Activated naive CD8-positive, alpha-beta T cell treated with anti-CD3 and anti-CD28 coated beads, Interleukin-2, amount 10 ng/mL, durations not matched to agents 7 days and 5 days (primary cell): ENCODE measurements at regions not wholly inside any gene's neighbourhood (a gene's known extent, or its start where the extent isn't known, plus 50 kb on each side); places are given as distances from the start of the nearest gene placed in this dataset.
"Not testable (repeated sequence)": the region's sequence is repeated elsewhere in the genome, so short reads cannot be mapped to it uniquely, and the experiment has no call there.

ENCODE experiments used
- ATAC-seq: fragments of 150-1000 bp; cut with Tn5 transposase; one replicate; pipeline ENCODE4 v1.10.0; 2021; ENCODE audit warnings: low read depth, moderate library complexity
- POLR2A ChIA-PET: fragments of 350-600 bp; sonication (Branson Sonifier 250); formaldehyde crosslinking; loops from one replicate; lab custom pipeline; 2021; ENCODE audit warnings: antibody characterized with exemption; lab: Charles Lee
- DNase-seq: peaks from one replicate; pipeline ENCODE4 v3.0.0; 2021
- H3K27ac Mint-ChIP-seq: one replicate; pipeline ENCODE4 v1.8.0; 2022; ENCODE audit warnings: mild to moderate bottlenecking, mixed read lengths
- H3K27me3 Mint-ChIP-seq: one replicate; pipeline ENCODE4 v1.8.0; 2022; ENCODE audit warnings: mild to moderate bottlenecking, moderate library complexity, mixed read lengths
- H3K36me3 Mint-ChIP-seq: one replicate; pipeline ENCODE4 v1.8.0; 2021; ENCODE audit warnings: mild to moderate bottlenecking, mixed read lengths
- H3K4me1 Mint-ChIP-seq: one replicate; pipeline ENCODE4 v1.8.0; 2021; ENCODE audit warnings: mixed read lengths
- H3K4me3 Mint-ChIP-seq: one replicate; pipeline ENCODE4 v1.8.0; 2022; ENCODE audit warnings: mild to moderate bottlenecking, moderate library complexity, mixed read lengths
- H3K9me3 Mint-ChIP-seq: one replicate; pipeline ENCODE4 v1.8.0; 2021; ENCODE audit warnings: mixed read lengths

GRCh38 chrX:55142206-55142918 is 53.5 kb downstream of the PAGE2 start:
- ATAC-seq (no peak), DNase-seq (no peak)
- no peak overlapping the region for H3K27ac Mint-ChIP-seq
- H3K9me3 Mint-ChIP-seq: no peaks in the 10 kb centered on the region
- POLR2A ChIA-PET: no interaction called here
- H3K4me3 Mint-ChIP-seq: no peak overlapping the region
- no peaks in the 10 kb centered on the region for H3K27me3 Mint-ChIP-seq
- H3K4me1 Mint-ChIP-seq: no peaks in the 10 kb centered on the region
- H3K36me3 Mint-ChIP-seq: no peaks in the 10 kb centered on the region

- ATAC-seq (no peak), DNase-seq (no peak)
- Mint-ChIP-seq H3K36me3 (no peaks in the 10 kb centered on the region), H3K27me3 (no peaks in the 10 kb centered on the region), H3K4me3 (no peak overlapping the region), H3K4me1 (no peaks in the 10 kb centered on the region), H3K9me3 (no peaks in the 10 kb centered on the region), H3K27ac (no peak overlapping the region)
- POLR2A ChIA-PET: no interaction called here
These were observed 54.1 kb downstream of the PAGE2 start for GRCh38 chrX:55142919-55143310.

GRCh38 chrX:55143621-55144020 is 54.8 kb downstream of the PAGE2 start:
- no peaks in the 10 kb centered on the region for H3K27me3 Mint-ChIP-seq
- no peaks in the 10 kb centered on the region for H3K36me3 Mint-ChIP-seq
- H3K9me3 Mint-ChIP-seq: no peaks in the 10 kb centered on the region
- H3K4me3 Mint-ChIP-seq: no peak overlapping the region
- ATAC-seq (no peak), DNase-seq (no peak)
- H3K27ac Mint-ChIP-seq: no peak overlapping the region
- POLR2A ChIA-PET: no interaction called here
- H3K4me1 Mint-ChIP-seq: no peaks in the 10 kb centered on the region

- Mint-ChIP-seq H3K36me3 (no peaks in the 10 kb centered on the region), H3K27me3 (no peaks in the 10 kb centered on the region), H3K4me3 (no peak overlapping the region), H3K9me3 (no peaks in the 10 kb centered on the region), H3K4me1 (no peaks in the 10 kb centered on the region), H3K27ac (no peak overlapping the region)
- ATAC-seq (no peak), DNase-seq (no peak)
- POLR2A ChIA-PET: no interaction called here
These were observed 55.9 kb downstream of the PAGE2 start for GRCh38 chrX:55144697-55145096.

- Mint-ChIP-seq H3K27me3 (no peaks in the 10 kb centered on the region), H3K27ac (no peak overlapping the region), H3K4me1 (no peaks in the 10 kb centered on the region), H3K4me3 (no peak overlapping the region), H3K9me3 (no peaks in the 10 kb centered on the region), H3K36me3 (no peaks in the 10 kb centered on the region)
- no peak for ATAC-seq
- POLR2A ChIA-PET: no interaction called here
- no peak for DNase-seq
These were observed 60.4 kb downstream of the PAGE2 start for GRCh38 chrX:55149242-55149641.

GRCh38 chrX:55151199-55151598 is 62.4 kb downstream of the PAGE2 start:
- Mint-ChIP-seq H3K4me1 (no peaks in the 10 kb centered on the region), H3K9me3 (no peaks in the 10 kb centered on the region), H3K27me3 (no peaks in the 10 kb centered on the region), H3K27ac (no peak overlapping the region), H3K36me3 (peaks cover 4% of the 10 kb centered on the region), H3K4me3 (no peak overlapping the region)
- ATAC-seq: no peak
- no peak for DNase-seq
- POLR2A ChIA-PET: no interaction called here

- Mint-ChIP-seq H3K36me3 (peaks cover 4% of the 10 kb centered on the region), H3K4me3 (peak overlapping the region; percentile 87)
- POLR2A ChIA-PET: no interaction called here
These were observed 60.6 kb upstream of the PAGE5 start for GRCh38 chrX:55159551-55159950.

GRCh38 chrX:55160685-55161552 is 59.2 kb upstream of the PAGE5 start:
- no peaks in the 10 kb centered on the region for H3K9me3 Mint-ChIP-seq
- H3K27ac Mint-ChIP-seq: peak overlapping the region; percentile 92
- DNase-seq (peak; percentile 85), ATAC-seq (peak; percentile 88)
- H3K27me3 Mint-ChIP-seq: no peaks in the 10 kb centered on the region
- POLR2A ChIA-PET: interaction anchor here (0.6 to 1.3 kb wide), 2 partner anchors 1116 to 1876 kb away, joined by 3 read pairs; partner anchors contain the start of gene PHF8
- peaks cover 9% of the 10 kb centered on the region for H3K4me1 Mint-ChIP-seq
- H3K36me3 Mint-ChIP-seq: no peaks in the 10 kb centered on the region
- peak overlapping the region; percentile 87 for H3K4me3 Mint-ChIP-seq

More at GRCh38 chrX:55159551-55159950, 60.6 kb upstream of the PAGE5 start:
- Mint-ChIP-seq H3K9me3 (no peaks in the 10 kb centered on the region), H3K27ac (no peak overlapping the region), H3K27me3 (no peaks in the 10 kb centered on the region), H3K4me1 (peaks cover 9% of the 10 kb centered on the region)
- no peak for ATAC-seq
- no peak for DNase-seq

GRCh38 chrX:55161581-55161980 is 58.6 kb upstream of the PAGE5 start:
- ATAC-seq (no peak), DNase-seq (no peak)
- peak overlapping the region; percentile 87 for H3K4me3 Mint-ChIP-seq
- peak overlapping the region; percentile 92 for H3K27ac Mint-ChIP-seq
- no peaks in the 10 kb centered on the region for H3K9me3 Mint-ChIP-seq
- H3K27me3 Mint-ChIP-seq: no peaks in the 10 kb centered on the region
- POLR2A ChIA-PET: interaction anchor here (1.3 kb wide), 1 partner anchor 1117 kb away, joined by 3 read pairs; the partner anchor contains the start of gene PHF8
- H3K36me3 Mint-ChIP-seq: no peaks in the 10 kb centered on the region
- peaks cover 9% of the 10 kb centered on the region for H3K4me1 Mint-ChIP-seq

GRCh38 chrX:55163171-55163570 is 57.0 kb upstream of the PAGE5 start:
- POLR2A ChIA-PET: no interaction called here
- H3K36me3 Mint-ChIP-seq: no peaks in the 10 kb centered on the region
- no peak overlapping the region for H3K4me3 Mint-ChIP-seq
- H3K9me3 Mint-ChIP-seq: no peaks in the 10 kb centered on the region
- peaks cover 9% of the 10 kb centered on the region for H3K4me1 Mint-ChIP-seq
- ATAC-seq: no peak
- no peak for DNase-seq
- no peak overlapping the region for H3K27ac Mint-ChIP-seq
- H3K27me3 Mint-ChIP-seq: no peaks in the 10 kb centered on the region

- ATAC-seq, H3K27me3 Mint-ChIP-seq: not testable (repeated sequence)
These were observed 55.1 kb upstream of the PAGE5 start for GRCh38 chrX:55165026-55165425.

GRCh38 chrX:55167124-55167803 is 52.9 kb upstream of the PAGE5 start:
- H3K27me3 Mint-ChIP-seq: no peaks in the 10 kb centered on the region
- no peaks in the 10 kb centered on the region for H3K4me1 Mint-ChIP-seq

More at GRCh38 chrX:55165026-55165425, 55.1 kb upstream of the PAGE5 start:
- H3K9me3 Mint-ChIP-seq, H3K27ac Mint-ChIP-seq, H3K36me3 Mint-ChIP-seq, H3K4me3 Mint-ChIP-seq, DNase-seq, H3K4me1 Mint-ChIP-seq, POLR2A ChIA-PET: not testable (repeated sequence)

GRCh38 chrX:55167901-55168300 is 52.2 kb upstream of the PAGE5 start:
- Mint-ChIP-seq H3K9me3 (no peaks in the 10 kb centered on the region), H3K27ac (no peak overlapping the region), H3K4me3 (no peak overlapping the region), H3K4me1 (no peaks in the 10 kb centered on the region), H3K36me3 (no peaks in the 10 kb centered on the region), H3K27me3 (no peaks in the 10 kb centered on the region)
- DNase-seq (no peak), ATAC-seq (no peak)
- POLR2A ChIA-PET: no interaction called here

More at GRCh38 chrX:55167124-55167803, 52.9 kb upstream of the PAGE5 start:
- no peak for DNase-seq
- POLR2A ChIA-PET: no interaction called here
- no peaks in the 10 kb centered on the region for H3K9me3 Mint-ChIP-seq
- no peak overlapping the region for H3K4me3 Mint-ChIP-seq
- no peaks in the 10 kb centered on the region for H3K36me3 Mint-ChIP-seq
- no peak for ATAC-seq
- H3K27ac Mint-ChIP-seq: no peak overlapping the region
